ENCODE measurements at regions not wholly inside any gene's neighbourhood (a gene's known extent, or its start where the extent isn't known, plus 50 kb on each side); places are given as distances from the start of the nearest gene placed in this dataset.
"Not testable (repeated sequence)": the region's sequence is repeated elsewhere in the genome, so short reads cannot be mapped to it uniquely, and the experiment has no call there.

DNA sequence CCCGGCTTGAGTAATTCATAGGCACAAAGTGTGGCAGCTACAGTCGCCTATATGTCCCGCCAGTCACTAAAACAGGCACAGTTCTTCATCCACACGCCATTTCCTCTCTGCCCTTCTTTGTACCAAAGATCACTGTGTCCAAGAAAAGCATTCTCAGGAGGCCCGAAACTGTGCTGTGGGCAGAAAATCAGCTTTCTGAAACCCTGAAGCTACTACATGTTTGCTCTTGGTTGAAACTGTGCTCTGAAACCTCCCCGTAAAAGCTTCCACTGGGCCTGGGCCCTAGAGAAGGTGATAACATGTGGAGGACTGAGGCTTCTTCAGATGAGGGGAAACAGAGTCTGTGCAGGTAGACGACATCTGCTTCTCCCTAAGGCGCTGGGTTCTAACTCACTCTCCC lies 75.6 kb upstream of the ID2 start:
- CTCF ChIA-PET = interaction anchor here (1.5 kb wide), 1 partner anchor 22 kb away, joined by 4 read pairs; no protein-coding TSS in a partner anchor
- intact Hi-C loops (cut with micrococcal nuclease) = no loop called here
- ATAC-seq (no peak), DNase-seq (peak; percentile 16)
- TF ChIP-seq, protein P1, sequence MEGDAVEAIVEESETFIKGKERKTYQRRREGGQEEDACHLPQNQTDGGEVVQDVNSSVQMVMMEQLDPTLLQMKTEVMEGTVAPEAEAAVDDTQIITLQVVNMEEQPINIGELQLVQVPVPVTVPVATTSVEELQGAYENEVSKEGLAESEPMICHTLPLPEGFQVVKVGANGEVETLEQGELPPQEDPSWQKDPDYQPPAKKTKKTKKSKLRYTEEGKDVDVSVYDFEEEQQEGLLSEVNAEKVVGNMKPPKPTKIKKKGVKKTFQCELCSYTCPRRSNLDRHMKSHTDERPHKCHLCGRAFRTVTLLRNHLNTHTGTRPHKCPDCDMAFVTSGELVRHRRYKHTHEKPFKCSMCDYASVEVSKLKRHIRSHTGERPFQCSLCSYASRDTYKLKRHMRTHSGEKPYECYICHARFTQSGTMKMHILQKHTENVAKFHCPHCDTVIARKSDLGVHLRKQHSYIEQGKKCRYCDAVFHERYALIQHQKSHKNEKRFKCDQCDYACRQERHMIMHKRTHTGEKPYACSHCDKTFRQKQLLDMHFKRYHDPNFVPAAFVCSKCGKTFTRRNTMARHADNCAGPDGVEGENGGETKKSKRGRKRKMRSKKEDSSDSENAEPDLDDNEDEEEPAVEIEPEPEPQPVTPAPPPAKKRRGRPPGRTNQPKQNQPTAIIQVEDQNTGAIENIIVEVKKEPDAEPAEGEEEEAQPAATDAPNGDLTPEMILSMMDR (IDR thresholded peaks at IDR 0.05) = no peak
- Mint-ChIP-seq H3K36me3 (ENCODE audit: low read depth) (no peaks in the 10 kb centered on the region), H3K27me3 (peaks cover 2% of the 10 kb centered on the region), H3K9me3 (no peaks in the 10 kb centered on the region), H3K4me1 (ENCODE audit: low read depth) (peaks cover 24% of the 10 kb centered on the region), H3K27ac (no peak overlapping the region), H3K4me3 (no peak overlapping the region)
- POLR2A ChIA-PET = interaction anchor here (1.3 to 2.1 kb wide), 2 partner anchors 76 to 78 kb away, joined by 4 to 5 read pairs; partner anchors contain the start of gene ID2

GRCh38 chr2:8606649-8607550 lies 75.0 kb upstream of the ID2 start:
- ChIA-PET POLR2A (interaction anchor here (2.1 kb wide), 1 partner anchor 78 kb away, joined by 4 read pairs; no protein-coding TSS in a partner anchor), CTCF (interaction anchor here (1.5 kb wide), 1 partner anchor 23 kb away, joined by 4 read pairs; no protein-coding TSS in a partner anchor)
- H3K4me3 Mint-ChIP-seq = no peak overlapping the region
- no peak for DNase-seq
- TF ChIP-seq, protein P1 (IDR thresholded peaks at IDR 0.05) = no peak
- H3K27ac Mint-ChIP-seq = no peak overlapping the region
- H3K27me3 Mint-ChIP-seq = peaks cover 2% of the 10 kb centered on the region
- H3K4me1 Mint-ChIP-seq (ENCODE audit: low read depth) = peaks cover 24% of the 10 kb centered on the region
- ATAC-seq = no peak
- no peaks in the 10 kb centered on the region for H3K9me3 Mint-ChIP-seq
- no peaks in the 10 kb centered on the region for H3K36me3 Mint-ChIP-seq (ENCODE audit: low read depth)
- intact Hi-C loops (cut with micrococcal nuclease) = no loop called here

GRCh38 chr2:8607606-8608005 lies 74.2 kb upstream of the ID2 start:
- TF ChIP-seq, protein P1 (IDR thresholded peaks at IDR 0.05) = no peak
- Mint-ChIP-seq H3K4me1 (ENCODE audit: low read depth) (peaks cover 24% of the 10 kb centered on the region), H3K27ac (no peak overlapping the region), H3K27me3 (peaks cover 2% of the 10 kb centered on the region), H3K4me3 (no peak overlapping the region), H3K9me3 (no peaks in the 10 kb centered on the region), H3K36me3 (ENCODE audit: low read depth) (no peaks in the 10 kb centered on the region)
- no peak for DNase-seq
- CTCF ChIA-PET = no interaction called here
- POLR2A ChIA-PET = no interaction called here
- ATAC-seq = no peak
- intact Hi-C loops (cut with micrococcal nuclease) = no loop called here

GRCh38 chr2:8608411-8608954 lies 73.4 kb upstream of the ID2 start:
- H3K27me3 Mint-ChIP-seq = peaks cover 3% of the 10 kb centered on the region
- intact Hi-C loops (cut with micrococcal nuclease) = no loop called here
- H3K9me3 Mint-ChIP-seq = no peaks in the 10 kb centered on the region
- TF ChIP-seq, protein P1 (IDR thresholded peaks at IDR 0.05) = no peak
- H3K4me3 Mint-ChIP-seq = no peak overlapping the region
- DNase-seq (peak; percentile 53), ATAC-seq (peak; percentile 85)
- no peaks in the 10 kb centered on the region for H3K36me3 Mint-ChIP-seq (ENCODE audit: low read depth)
- ChIA-PET POLR2A (no interaction called here), CTCF (no interaction called here)
- peaks cover 28% of the 10 kb centered on the region for H3K4me1 Mint-ChIP-seq (ENCODE audit: low read depth)
- H3K27ac Mint-ChIP-seq = peak overlapping the region; percentile 68

GRCh38 chr2:8609357-8609811 lies 72.5 kb upstream of the ID2 start:
- Mint-ChIP-seq H3K9me3 (no peaks in the 10 kb centered on the region), H3K36me3 (ENCODE audit: low read depth) (no peaks in the 10 kb centered on the region), H3K4me3 (no peak overlapping the region), H3K4me1 (ENCODE audit: low read depth) (peaks cover 28% of the 10 kb centered on the region), H3K27me3 (peaks cover 3% of the 10 kb centered on the region), H3K27ac (no peak overlapping the region)
- intact Hi-C loops (cut with micrococcal nuclease) = no loop called here
- POLR2A ChIA-PET = no interaction called here
- TF ChIP-seq, protein P1 (IDR thresholded peaks at IDR 0.05) = no peak
- no peak for ATAC-seq
- DNase-seq = no peak
- CTCF ChIA-PET = no interaction called here

DNA sequence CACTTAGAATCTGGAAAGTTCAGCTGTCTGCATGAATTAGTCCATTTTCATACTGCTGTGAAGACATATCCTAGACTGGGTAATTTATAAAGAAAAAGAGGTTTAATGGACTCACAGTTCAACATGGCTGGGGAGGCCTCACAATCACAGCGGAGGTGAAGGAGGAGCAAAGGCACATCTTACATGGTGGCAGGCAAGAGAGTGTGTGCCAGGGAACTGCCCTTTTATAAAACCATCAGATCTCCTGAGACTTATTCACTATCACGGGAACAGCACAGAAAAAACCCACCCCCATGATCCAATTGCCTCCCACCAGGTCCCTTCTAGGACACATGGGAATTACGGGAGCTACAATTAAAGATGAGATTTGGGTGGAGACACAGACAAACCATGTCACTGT lies 71.1 kb upstream of the ID2 start:
- H3K4me3 Mint-ChIP-seq; ATAC-seq; CTCF ChIA-PET; intact Hi-C loops (cut with micrococcal nuclease); H3K27me3 Mint-ChIP-seq; H3K27ac Mint-ChIP-seq; POLR2A ChIA-PET; H3K9me3 Mint-ChIP-seq; DNase-seq; H3K36me3 Mint-ChIP-seq (ENCODE audit: low read depth): not testable (repeated sequence)
- H3K4me1 Mint-ChIP-seq (ENCODE audit: low read depth) = peaks cover 28% of the 10 kb centered on the region
